RWPE2 (cell line): ENCODE measurements at regions not wholly inside any gene's neighbourhood (a gene's known extent, or its start where the extent isn't known, plus 50 kb on each side); places are given as distances from the start of the nearest gene placed in this dataset.

Experiments used
- ATAC-seq: fragments of 200-7000 bp; cut with Tn5 transposase; 3 replicates; pipeline ENCODE4 v1.9.1; 2021; ENCODE audit warnings: low read depth
- DNase-seq: peaks from one replicate; pipeline ENCODE4 v3.0.0-alpha.2; 2020; ENCODE audit warnings: low spot score
- H3K27ac ChIP-seq: fragments of 450-650 bp; 2 replicates; pipeline ENCODE4 v1.5.1; 2017; ENCODE audit warnings: mild to moderate bottlenecking; ENCODE audit not compliant: poor library complexity, severe bottlenecking
- H3K27me3 ChIP-seq: fragments of 250-450 bp; sonication (Bioruptor Pico); 2 replicates; pipeline ENCODE4 v1.5.1; 2021; ENCODE audit warnings: mild to moderate bottlenecking, moderate library complexity; ENCODE audit not compliant: insufficient read depth, poor library complexity, severe bottlenecking
- H3K36me3 ChIP-seq: fragments of 250-450 bp; sonication (Bioruptor Pico); 2 replicates; pipeline ENCODE4 v1.5.1; 2020; ENCODE audit warnings: low read depth, mild to moderate bottlenecking, moderate library complexity
- H3K4me1 ChIP-seq: fragments of 250-450 bp; sonication (Bioruptor Pico); 2 replicates; pipeline ENCODE4 v1.5.1; 2021; ENCODE audit warnings: mild to moderate bottlenecking, moderate library complexity; ENCODE audit not compliant: insufficient read depth, poor library complexity, severe bottlenecking
- H3K4me3 ChIP-seq: fragments of 250-450 bp; sonication (Bioruptor Pico); 2 replicates; pipeline ENCODE4 v1.5.1; 2021; ENCODE audit warnings: mild to moderate bottlenecking, moderate library complexity; ENCODE audit not compliant: severe bottlenecking
- H3K9me3 ChIP-seq: fragments of 250-450 bp; sonication (Bioruptor Pico); 2 replicates; pipeline ENCODE4 v1.5.1; 2021; ENCODE audit warnings: mild to moderate bottlenecking, moderate library complexity; ENCODE audit not compliant: severe bottlenecking
- CTCF ChIP-seq: fragments of 450-650 bp; IDR thresholded peaks from one replicate; pipeline ENCODE4 v1.5.1; 2017; ENCODE audit warnings: mild to moderate bottlenecking, moderate library complexity; ENCODE audit not compliant: poor library complexity, severe bottlenecking

GRCh38 chr6:164417537-164418261, 891.7 kb downstream of the C6orf118 start:
- H3K4me1 ChIP-seq, result no peaks in the 10 kb centered on the region
- ATAC-seq (no peak), DNase-seq (no peak)
- H3K27ac ChIP-seq, result no peak overlapping the region
- TF ChIP-seq CTCF, result peak; percentile 6
- no peaks in the 10 kb centered on the region for H3K27me3 ChIP-seq
- no peaks in the 10 kb centered on the region for H3K9me3 ChIP-seq
- H3K36me3 ChIP-seq, result no peaks in the 10 kb centered on the region
- H3K4me3 ChIP-seq, result no peak overlapping the region

- DNase-seq (no peak), ATAC-seq (no peak)
- Histone ChIP-seq H3K27ac (no peak overlapping the region), H3K4me3 (no peak overlapping the region), H3K27me3 (no peaks in the 10 kb centered on the region), H3K36me3 (no peaks in the 10 kb centered on the region), H3K4me1 (no peaks in the 10 kb centered on the region), H3K9me3 (no peaks in the 10 kb centered on the region)
- no peak for TF ChIP-seq CTCF
Measured at GRCh38 chr6:164415832-164416563, 893.4 kb downstream of the C6orf118 start.

GRCh38 chr6:164414695-164415094, 894.7 kb downstream of the C6orf118 start:
- Histone ChIP-seq H3K4me1 (no peaks in the 10 kb centered on the region), H3K36me3 (no peaks in the 10 kb centered on the region), H3K9me3 (no peaks in the 10 kb centered on the region), H3K4me3 (no peak overlapping the region), H3K27ac (no peak overlapping the region), H3K27me3 (no peaks in the 10 kb centered on the region)
- DNase-seq (no peak), ATAC-seq (no peak)
- no peak for TF ChIP-seq CTCF

- no peak for TF ChIP-seq CTCF
- ATAC-seq, result no peak
- Histone ChIP-seq H3K27ac (no peak overlapping the region), H3K27me3 (no peaks in the 10 kb centered on the region), H3K9me3 (no peaks in the 10 kb centered on the region), H3K4me3 (no peak overlapping the region), H3K4me1 (no peaks in the 10 kb centered on the region), H3K36me3 (no peaks in the 10 kb centered on the region)
- DNase-seq, result no peak
Measured at GRCh38 chr6:164412566-164412965, 896.8 kb downstream of the C6orf118 start.

- Histone ChIP-seq H3K9me3 (no peaks in the 10 kb centered on the region), H3K4me3 (no peak overlapping the region), H3K27me3 (no peaks in the 10 kb centered on the region), H3K4me1 (no peaks in the 10 kb centered on the region), H3K27ac (no peak overlapping the region), H3K36me3 (no peaks in the 10 kb centered on the region)
- ATAC-seq, result no peak
- DNase-seq, result no peak
- TF ChIP-seq CTCF, result no peak
Measured at GRCh38 chr6:164410017-164410416, 899.4 kb downstream of the C6orf118 start.
